Type B pancreatic cell (in vitro differentiated cells): ENCODE measurements at regions not wholly inside any gene's neighbourhood (a gene's known extent, or its start where the extent isn't known, plus 50 kb on each side); places are given as distances from the start of the nearest gene placed in this dataset.

Source experiments
- DNase-seq: peaks from one replicate; pipeline ENCODE4 v3.0.0; 2021; ENCODE audit warnings: mixed read lengths; ENCODE audit not compliant: unreplicated experiment; ENCODE audit errors: extremely low spot score
- H3K27ac Mint-ChIP-seq: 2 replicates; pipeline ENCODE4 v1.8.0; 2021; ENCODE audit warnings: mild to moderate bottlenecking, mixed read lengths
- H3K27me3 Mint-ChIP-seq: 2 replicates; pipeline ENCODE4 v1.8.0; 2021; ENCODE audit warnings: mixed read lengths
- H3K36me3 Mint-ChIP-seq: 2 replicates; pipeline ENCODE4 v1.8.0; 2021; ENCODE audit warnings: mixed read lengths
- H3K4me1 Mint-ChIP-seq: one replicate; pipeline ENCODE4 v1.8.0; 2021; ENCODE audit warnings: mixed read lengths; ENCODE audit not compliant: unreplicated experiment
- H3K4me3 Mint-ChIP-seq: 2 replicates; pipeline ENCODE4 v1.8.0; 2021; ENCODE audit warnings: mild to moderate bottlenecking, mixed read lengths
- H3K9me3 Mint-ChIP-seq: 2 replicates; pipeline ENCODE4 v1.8.0; 2021; ENCODE audit warnings: mixed read lengths
- TF ChIP-seq, protein P1 (sequence below): fragments of 200-600 bp; sonication (generic); conservative IDR thresholded peaks from 2 replicates; pipeline ENCODE4 v1.5.0; 2021; ENCODE audit warnings: antibody characterized with exemption, mild to moderate bottlenecking

DNA sequence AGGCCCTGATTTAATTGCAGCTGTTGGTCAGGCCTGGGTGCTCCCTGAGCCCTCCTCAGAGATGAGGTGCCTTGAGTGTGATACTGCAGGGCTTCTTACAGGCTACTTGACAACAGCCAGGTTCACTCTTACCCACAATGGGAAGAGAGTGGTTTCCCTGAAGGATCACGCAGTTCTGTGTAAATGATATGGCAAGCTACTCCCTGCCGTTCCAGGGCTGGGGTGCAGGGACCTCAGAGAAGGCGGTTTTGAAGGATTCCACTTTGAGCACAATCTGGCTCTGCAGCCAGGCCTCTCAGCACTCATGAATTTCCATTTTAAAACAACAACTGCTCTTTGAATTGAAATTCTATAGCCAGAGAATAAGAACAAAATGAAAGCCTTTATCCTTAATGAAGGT lies 92.9 kb downstream of the SLC17A6 start:
- peaks cover 5% of the 10 kb centered on the region for H3K36me3 Mint-ChIP-seq
- no peaks in the 10 kb centered on the region for H3K27me3 Mint-ChIP-seq
- no peak overlapping the region for H3K27ac Mint-ChIP-seq
- TF ChIP-seq, protein P1, sequence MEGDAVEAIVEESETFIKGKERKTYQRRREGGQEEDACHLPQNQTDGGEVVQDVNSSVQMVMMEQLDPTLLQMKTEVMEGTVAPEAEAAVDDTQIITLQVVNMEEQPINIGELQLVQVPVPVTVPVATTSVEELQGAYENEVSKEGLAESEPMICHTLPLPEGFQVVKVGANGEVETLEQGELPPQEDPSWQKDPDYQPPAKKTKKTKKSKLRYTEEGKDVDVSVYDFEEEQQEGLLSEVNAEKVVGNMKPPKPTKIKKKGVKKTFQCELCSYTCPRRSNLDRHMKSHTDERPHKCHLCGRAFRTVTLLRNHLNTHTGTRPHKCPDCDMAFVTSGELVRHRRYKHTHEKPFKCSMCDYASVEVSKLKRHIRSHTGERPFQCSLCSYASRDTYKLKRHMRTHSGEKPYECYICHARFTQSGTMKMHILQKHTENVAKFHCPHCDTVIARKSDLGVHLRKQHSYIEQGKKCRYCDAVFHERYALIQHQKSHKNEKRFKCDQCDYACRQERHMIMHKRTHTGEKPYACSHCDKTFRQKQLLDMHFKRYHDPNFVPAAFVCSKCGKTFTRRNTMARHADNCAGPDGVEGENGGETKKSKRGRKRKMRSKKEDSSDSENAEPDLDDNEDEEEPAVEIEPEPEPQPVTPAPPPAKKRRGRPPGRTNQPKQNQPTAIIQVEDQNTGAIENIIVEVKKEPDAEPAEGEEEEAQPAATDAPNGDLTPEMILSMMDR: no peak
- H3K4me3 Mint-ChIP-seq: no peak overlapping the region
- H3K4me1 Mint-ChIP-seq: peaks cover 8% of the 10 kb centered on the region
- DNase-seq: no peak
- H3K9me3 Mint-ChIP-seq: peaks cover 8% of the 10 kb centered on the region

DNA sequence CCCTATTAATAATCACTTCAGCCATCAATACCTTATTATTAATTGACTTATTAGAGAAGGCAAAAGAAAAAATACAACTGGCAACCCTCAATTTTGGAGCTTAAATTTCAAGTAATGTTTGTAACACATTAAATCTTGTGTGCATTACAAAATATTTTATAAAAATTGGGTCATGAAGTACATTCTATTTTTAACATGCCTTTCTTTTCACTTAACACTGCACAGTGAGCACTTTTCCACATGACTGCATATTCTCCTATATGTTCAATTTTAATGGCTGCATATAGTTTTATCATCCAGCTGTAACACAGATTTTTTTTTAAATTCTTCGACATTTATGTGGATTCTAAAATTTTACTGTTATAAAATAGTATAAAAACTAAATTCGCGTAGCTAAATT lies 92.5 kb downstream of the SLC17A6 start:
- no peak overlapping the region for H3K27ac Mint-ChIP-seq
- H3K9me3 Mint-ChIP-seq: peaks cover 8% of the 10 kb centered on the region
- no peaks in the 10 kb centered on the region for H3K27me3 Mint-ChIP-seq
- H3K4me1 Mint-ChIP-seq: peaks cover 8% of the 10 kb centered on the region
- no peak for DNase-seq
- TF ChIP-seq, protein P1: no peak
- H3K36me3 Mint-ChIP-seq: peaks cover 5% of the 10 kb centered on the region
- no peak overlapping the region for H3K4me3 Mint-ChIP-seq

- peaks cover 5% of the 10 kb centered on the region for H3K36me3 Mint-ChIP-seq
- peaks cover 8% of the 10 kb centered on the region for H3K4me1 Mint-ChIP-seq
- H3K27ac Mint-ChIP-seq: no peak overlapping the region
- H3K9me3 Mint-ChIP-seq: peaks cover 8% of the 10 kb centered on the region
- TF ChIP-seq, protein P1: no peak
- no peak overlapping the region for H3K4me3 Mint-ChIP-seq
- H3K27me3 Mint-ChIP-seq: no peaks in the 10 kb centered on the region
- no peak for DNase-seq
These were observed 92.0 kb downstream of the SLC17A6 start for GRCh38 chr11:22430141-22430541.
